GM21390 (cell line): ENCODE measurements at regions not wholly inside any gene's neighbourhood (a gene's known extent, or its start where the extent isn't known, plus 50 kb on each side); places are given as distances from the start of the nearest gene placed in this dataset.
A peak's percentile ranks its signal among the peaks of the same experiment; 100 is the strongest.

Experiments used
- ATAC-seq: cut with Tn5 transposase; IDR thresholded peaks from one replicate; pipeline ENCODE4 v1.9.1; 2021; ENCODE audit not compliant: unreplicated experiment

DNA sequence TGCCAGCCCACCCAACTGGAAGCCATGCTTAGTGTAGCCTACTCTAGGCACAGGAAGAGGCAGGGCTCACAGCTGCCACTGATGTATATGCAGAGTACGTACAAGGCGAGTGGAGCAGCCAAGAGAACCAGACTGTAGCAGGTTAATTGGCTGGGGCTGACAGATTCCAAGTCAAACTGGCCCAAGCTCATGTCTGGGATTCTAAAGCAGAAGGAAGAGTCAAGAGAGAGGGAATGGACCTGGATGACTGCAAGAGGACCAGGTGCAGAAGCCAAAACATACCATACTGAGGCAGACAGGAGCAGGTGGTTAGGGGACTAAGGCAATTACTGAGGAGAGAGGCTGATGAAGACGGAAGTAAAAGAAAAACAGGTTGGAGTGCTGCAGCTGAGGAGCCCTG, 51.3 kb upstream of the LRRN2 start:
- ATAC-seq: no peak

DNA sequence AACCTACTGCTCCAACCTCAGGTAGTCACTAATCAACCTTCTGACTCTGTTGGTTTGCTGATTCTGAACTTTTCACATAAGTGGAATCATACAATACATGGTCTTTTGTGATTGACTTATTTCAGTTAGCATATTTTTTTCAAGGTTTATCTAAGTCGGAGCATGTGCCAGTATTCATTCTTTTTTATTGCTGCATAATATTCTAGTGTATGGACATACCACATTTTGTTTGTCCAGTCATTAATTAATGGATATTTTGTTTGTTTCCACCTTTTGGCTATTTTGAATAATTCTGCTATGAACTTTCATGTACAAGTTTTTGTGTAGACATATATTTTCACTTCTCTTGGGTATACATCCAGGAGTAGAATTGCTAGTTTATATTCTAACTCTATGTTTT, 53.0 kb upstream of the LRRN2 start:
- no peak for ATAC-seq

DNA sequence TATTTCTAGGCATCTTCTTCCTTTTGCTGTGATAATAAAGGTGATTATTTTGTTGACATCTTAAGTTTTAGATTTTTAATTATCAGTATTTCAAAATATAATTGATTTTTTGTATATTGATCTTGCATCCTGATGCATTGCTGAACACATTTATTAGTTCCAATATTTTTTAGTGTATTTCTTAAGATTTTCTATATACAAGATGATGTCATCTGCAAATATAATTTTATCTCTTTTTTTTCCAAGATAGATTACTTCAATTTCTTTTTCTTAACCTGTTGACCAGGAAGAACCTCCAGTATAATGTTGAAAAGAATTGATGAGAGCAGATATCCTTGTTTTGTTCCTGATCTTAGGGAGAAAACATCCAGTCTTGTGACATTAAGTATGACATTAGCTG, 54.8 kb upstream of the LRRN2 start:
- no peak for ATAC-seq

DNA sequence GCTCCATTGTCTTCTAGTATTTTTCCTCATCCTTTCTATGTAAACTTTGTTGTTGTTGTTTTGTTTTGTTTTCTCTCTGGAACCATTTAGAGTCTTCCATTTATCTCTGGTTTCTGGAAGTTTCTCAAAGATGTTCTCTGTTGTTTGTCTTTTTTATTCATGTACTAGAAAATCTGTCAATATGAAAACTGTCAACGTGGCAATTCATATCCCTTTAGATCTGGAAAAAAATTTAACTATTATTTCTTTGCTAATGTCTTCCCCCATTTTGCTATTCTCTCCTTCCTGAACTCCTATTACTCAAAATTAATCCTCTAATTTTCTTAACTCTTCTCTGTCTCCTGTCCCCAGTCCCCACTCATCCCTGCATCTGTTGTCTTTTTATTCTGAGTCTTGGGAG, 55.9 kb upstream of the LRRN2 start:
- ATAC-seq: no peak

DNA sequence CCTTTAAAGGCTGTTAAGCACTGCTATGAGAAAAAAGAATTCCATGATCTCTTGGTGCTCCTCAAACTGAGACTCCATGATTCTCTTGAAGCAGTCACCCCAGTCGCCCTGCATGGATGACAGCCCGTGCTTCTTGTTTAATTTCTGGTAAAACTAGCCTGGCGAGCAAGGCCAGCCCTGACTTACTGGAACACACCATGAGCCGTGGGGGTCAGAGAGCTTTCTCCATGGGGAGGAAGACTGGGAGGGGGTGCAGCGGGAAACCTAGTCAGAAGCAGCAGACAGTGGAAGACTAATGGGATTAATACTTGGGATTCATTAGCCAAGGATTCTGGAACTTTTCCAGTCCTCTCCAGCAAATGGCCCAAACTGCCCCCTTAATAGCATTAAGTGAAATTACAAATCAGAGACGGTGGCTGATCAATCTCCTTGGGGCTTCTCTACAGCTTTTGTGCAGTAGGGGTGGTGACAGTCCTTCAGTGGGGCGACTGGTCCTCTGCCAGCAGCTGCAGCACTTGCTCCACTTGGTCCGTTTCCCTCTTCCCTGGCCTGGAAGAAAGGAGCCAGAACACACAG, 57.2 kb upstream of the LRRN2 start:
- no peak for ATAC-seq

DNA sequence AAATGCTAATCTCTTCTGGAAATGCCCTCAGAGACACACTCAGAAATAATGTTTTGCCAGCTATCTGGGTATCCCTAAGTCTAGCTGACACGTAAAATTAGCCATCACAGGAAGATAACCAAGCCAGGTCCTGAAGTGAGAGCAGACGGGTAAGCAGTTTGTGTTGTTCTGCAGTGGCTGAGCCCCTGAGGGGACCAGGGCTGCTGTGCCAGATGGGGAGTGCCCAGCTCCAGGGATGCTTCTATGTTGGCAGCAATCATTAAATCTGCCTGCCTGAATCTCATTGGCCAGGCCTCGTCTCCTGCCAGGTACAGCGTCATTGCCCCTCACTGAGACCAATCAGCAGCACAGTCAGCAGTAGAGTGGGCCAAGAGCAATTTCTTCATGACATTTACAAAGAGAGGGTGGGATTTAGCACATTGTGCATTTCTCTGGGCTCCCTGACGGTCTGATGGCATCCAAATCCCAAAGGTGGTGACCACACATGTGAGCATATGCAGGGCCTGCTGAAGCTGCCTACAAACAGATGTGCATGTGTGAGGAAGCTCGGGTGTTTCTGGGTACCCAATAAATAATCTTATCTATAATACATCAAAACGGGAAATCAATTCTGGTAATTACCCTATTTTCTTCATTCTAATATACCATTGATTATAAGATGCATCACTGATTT, 58.7 kb upstream of the LRRN2 start:
- ATAC-seq: no peak

DNA sequence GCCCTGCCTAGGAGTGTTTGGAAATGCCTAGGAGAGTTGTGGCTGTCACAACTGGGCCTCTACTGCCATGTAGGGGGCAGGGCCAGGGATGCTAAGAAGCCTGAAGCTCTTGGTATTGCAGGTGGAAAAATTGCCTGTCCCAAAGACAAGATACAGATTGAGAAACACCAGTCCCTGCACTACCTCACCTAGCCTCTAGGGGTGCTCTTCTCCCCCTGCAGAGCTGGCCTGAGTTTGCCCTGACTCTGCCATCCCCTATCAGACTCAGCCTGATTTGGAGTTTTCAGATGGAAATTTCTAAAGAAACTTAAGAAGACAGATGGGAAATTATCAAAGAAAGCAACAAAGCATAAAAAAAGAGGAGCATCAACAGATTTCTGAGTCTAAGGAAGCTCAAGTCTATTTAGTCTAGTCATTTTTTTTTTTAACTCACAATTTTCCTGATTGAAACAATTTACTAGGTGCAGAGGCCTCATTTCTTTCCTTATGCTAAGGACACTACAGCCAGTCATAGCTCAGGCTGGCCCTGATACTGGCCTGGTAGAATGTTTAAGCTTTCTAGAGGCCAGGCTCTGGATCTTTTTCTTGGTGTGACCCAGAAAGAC, 61.4 kb upstream of the LRRN2 start:
- ATAC-seq: no peak

DNA sequence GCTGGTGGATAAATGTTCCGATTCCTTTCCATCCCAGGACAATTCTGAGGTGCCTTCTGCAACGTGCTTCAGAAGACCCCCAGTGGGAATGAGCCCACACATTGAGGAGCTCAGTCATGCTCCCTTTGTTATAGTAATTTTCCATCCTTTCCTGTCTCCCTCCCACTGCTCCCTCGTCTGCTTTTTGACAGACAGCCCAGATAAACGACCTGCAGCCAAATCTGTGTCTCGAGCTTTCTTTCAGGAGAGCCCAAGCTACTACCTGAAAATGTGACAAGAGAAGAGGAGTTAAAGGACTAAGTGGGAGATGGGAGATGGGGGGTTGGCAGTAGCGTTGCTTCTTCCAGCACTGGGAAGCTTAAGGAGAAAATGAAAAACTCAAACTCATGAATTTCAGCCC, 65.9 kb upstream of the LRRN2 start:
- no peak for ATAC-seq

DNA sequence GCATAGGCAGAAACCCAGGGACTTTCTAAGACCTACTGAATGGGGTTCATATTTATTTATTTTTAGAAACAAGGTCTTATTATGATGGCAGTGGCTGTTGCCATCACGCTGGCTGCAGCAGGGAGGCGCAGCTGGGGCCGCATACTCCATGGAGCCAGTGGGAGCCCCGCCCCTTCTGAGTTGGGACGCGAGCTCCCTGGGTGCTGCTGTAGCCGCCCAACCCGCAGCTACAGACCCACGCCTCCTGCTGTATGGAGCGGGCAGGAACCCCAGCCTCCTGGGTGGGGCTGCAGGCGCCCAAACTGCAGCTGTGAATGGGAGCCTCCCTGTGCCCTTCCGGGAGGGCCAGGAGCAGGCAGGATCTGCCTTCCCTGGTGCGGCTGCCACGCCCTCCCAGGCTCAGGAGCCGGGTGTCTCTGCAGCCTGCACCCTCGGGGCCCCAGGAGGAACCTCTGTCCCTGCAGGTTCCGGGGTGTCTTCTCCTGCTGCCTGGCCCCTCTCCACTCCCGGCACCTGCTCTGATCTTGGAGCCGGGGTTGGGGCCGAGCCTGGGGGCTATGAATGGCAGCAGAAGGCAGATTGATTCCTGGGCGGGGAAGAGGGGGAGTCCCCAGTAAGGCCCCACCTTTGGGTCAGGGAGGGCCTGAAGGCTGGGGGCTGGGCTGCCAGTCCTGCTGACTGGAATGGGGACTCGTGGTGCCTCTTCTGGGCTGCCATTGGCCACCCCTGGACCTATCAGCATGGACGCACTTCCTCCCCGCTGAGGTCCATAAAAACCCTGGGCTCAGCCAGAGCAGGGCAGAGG, 66.5 kb upstream of the LRRN2 start:
- ATAC-seq: no peak

DNA sequence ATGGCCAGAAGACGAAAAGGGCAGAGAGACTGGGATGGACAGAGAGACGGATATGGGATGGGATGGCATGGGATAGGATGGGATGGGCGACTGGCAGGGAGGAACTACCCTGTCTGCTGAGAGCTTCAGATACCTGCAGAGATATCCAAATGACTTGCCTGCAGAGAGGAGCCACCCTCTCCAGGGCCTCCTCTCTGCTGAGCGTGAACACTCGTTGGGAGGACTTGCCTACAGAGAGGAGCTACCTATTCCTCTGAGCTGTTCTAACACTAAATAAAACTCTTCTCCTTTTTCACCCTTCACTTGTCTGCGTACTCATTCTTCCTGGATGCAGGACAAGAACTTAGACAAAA, 67.1 kb upstream of the LRRN2 start:
- ATAC-seq: no peak

DNA sequence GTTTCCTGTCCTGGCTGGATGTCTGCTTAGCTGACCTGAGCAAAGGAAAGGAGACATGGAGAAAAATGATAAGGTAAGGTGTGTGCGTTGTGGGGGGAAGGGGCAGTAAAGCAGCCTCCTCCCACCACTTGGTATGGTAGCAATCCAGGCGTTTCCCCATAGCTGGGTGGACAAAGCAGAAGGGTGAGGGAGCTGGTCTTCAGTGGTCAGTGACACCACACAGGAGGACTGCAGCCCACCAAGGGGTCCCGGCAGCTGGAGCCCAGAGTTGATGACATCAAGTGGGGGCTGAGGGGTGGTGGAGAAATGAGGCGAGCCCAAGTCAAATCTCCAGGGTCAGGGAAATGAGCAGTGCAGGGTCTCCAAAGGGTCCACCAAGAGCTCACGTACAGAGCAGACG, 69.3 kb upstream of the LRRN2 start:
- ATAC-seq: no peak

DNA sequence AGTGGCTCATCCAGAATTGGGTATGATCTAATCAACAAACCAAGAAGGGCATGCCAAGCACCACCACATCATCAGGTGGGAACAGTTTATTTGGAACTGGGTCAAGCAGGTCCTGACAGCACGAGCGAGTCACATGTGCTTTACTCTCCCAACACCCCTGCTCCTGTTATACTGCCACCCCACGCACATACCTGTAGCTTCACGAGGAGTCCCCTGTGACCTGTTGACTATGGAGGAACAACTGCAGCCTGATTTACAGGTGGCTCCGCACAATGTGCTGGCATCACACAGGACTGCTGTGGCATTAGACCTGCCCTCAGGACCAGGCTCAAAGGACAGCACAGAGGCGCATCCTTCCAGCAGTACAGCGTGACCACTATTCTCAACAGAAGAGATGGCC, 70.8 kb upstream of the LRRN2 start:
- no peak for ATAC-seq

DNA sequence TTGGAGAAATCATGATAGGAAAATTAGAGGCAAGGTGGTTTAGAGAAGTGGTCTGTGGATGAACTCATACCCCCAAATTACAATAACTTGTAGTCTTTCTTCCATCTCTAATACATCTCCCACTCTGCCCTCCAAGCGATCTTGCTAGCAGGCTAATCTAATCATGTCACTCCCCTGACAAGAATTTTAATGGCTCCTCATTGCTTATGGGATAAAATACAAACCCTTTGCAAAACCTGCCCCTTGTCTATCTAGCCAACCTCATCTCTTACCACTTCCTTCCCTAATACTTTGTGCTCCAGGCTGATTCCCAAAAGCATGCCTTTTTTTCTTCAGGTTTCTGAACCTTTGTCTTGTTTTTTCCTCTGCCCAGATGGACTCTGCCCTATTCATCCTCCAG, 71.3 kb upstream of the LRRN2 start:
- no peak for ATAC-seq

DNA sequence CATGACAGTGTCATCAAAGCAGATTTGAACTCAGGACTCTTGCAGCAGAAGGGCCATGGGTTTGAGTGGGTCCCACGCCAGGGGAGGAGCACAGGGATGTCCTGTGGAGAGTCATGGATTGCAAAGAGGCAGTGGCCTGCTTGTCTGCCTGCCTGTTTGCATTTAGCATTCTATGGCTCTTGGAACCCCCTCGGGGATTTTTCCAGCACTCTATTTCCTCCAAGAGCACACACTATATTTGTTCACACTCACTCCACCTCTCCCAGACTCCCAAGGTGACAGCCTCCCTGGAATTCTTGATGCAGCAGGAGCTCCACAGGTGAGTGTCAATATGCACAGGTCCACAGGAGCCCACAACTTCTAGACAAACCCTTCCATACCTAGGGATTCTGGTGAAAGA, 73.1 kb upstream of the LRRN2 start:
- no peak for ATAC-seq

DNA sequence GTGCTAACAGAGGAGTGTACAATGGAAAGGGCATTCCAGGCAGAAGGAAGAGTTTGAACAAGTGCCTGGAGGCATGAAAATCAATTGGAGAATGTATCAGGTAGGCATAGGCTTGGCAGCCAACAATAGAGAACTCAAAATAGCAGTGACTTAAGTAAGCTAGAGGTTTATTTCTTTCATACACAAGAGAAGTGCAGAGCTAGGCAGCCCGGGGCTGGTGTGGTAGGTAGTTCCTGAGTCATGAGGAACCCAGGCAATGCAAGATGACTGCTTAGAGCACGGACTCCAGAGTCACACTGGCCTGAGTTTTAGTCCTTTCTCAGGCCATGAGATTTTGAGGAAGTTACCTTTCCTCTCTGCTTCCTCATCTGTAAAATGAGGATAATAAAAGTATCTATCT, 74.8 kb upstream of the LRRN2 start:
- no peak for ATAC-seq

DNA sequence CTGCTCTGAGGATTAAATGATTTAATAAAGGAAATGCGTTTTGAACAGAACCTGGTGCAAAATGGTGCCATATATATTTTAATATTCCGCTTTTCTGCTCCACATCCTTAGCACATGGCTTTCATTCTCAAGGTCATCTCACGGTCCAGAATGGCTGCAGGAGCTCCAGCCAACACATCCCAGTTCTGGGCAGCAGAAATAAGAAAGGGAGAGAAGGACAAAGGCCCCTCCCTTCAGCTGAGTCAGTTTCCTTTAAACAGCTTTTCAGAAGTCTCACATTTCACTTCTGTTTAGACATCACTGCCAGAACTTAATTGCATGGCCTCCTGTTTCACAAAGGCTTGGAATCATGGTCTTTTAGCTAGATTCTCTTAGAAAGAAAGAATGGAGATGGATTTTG, 75.2 kb upstream of the LRRN2 start:
- ATAC-seq: no peak

DNA sequence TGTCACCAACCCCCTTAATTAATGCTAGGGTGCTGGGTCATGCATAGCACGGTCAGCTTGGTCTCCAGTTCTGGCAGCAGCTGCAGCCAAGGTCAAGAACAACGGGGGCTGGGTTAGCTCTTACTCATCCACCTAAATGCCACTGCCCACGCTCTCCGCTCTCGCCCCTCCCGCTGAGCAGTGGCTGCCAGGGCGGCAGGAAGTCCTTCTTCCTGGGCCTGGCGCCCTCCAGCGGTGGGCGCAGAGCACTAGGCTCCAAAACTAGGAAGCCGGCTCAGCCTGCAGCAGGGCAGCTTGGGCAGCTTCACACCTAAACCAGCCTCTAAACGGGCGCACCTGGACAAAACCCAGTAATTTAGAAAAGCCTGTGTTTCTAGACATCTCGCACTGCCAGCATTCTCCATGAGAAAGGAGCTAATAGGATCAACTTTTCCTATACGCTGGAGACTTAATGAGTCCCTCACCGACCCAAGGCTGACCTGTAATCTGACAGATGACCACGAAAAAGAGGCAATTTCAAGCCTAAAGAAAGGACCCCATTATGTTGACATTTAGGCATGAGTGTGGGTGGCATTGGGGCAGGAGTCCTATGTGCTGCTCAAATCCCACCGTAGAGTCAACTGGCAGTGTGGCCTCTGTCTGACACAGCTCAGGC, 78.4 kb upstream of the LRRN2 start:
- peak; percentile 69 for ATAC-seq

DNA sequence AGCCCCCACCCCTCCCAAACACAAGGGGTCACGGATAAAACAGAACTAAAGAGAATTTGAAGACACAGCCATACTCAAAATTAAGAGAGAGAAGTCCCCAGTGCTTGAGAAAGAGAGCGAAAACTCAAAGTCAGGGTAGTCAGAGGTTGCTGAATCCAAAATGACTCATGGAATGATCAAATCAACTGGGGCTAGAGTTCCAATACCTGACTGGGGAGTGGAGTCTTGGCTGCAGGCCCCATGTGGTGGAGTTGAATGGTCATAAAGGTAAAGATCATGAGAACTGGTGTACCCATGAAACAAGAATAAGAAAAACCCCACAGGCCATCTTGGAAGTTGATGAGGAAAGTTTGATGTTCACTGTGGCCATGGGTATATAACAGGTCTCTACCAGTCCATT, 84.5 kb upstream of the LRRN2 start:
- no peak for ATAC-seq

DNA sequence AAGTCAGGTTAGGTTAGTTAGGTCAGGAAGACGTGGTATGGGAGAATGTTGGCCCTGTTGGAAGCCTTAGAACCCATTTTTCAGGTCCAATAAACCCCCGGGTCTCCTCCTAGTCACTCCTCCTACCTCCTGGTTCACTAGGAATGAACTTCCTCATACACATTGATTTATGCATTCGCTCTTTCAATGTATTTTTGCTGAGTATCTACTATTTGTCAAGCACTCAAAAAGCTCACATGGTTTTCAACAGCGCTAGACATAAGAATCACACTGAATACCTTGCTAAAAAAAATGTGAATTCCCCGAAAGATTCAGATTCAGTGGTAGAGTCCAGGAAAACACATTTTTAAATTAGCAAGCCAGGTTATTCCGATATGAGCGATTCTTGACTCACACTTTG, 85.8 kb upstream of the LRRN2 start:
- no peak for ATAC-seq

DNA sequence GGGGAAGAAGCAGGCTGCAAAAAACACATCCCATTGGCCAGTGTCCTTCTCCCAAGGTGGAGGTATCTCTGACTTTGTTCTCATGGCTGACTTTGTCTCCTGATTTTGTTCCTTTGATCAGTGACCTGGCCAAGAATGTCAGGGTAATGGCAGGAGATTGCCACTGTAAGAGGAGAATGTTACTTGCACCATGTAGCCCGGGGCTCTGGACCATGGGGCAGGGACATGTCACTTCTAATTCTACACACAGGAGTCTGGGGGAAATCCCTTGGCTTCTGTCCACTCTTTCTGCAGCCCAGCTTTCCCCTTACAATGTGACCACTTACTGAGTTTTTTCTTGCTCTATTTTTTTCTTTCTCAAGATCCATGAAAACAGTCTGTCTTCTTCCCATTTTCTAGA, 87.7 kb upstream of the LRRN2 start:
- ATAC-seq: no peak

DNA sequence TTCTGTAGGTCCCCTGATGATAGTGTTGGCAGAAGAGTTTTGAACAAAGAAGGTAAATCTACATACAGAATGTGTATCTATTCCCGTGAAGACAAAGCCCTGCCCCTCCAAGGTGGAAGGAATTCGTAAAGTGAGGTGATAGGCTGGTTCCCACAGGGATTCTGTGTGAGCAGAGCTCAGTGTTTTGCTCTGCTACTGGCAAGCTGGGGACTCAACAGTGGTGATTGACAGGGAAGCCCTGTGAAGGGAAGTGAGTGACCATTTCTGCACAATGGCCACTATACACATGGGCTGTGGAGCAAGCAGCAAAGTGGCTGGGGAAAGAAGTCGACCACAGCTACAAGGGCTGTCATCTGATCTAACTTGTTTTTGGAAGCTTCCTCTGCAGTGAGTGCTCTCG, 90.0 kb upstream of the LRRN2 start:
- no peak for ATAC-seq

DNA sequence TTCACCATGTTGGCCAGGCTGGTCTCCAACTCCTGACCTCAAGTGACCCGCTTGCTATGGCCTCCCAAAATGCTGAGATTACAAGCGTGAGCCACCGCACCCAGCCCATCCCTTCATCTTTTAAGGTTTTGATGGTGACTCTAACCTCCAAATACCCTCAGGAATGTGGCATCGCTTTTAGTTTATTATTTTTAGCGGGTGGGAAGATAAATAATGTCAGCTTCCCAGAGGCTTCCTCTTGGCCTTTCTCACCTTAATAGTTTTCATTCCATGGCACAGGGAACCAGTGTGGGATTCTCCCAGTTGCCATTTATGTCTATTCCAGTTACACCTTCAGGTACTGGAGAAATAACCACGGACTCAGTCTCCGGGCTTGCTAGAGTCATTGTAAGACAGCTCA, 92.1 kb upstream of the LRRN2 start:
- ATAC-seq: no peak
